Breast epithelium (tissue), 3 donors: ENCODE measurements at regions not wholly inside any gene's neighbourhood (a gene's known extent, or its start where the extent isn't known, plus 50 kb on each side); places are given as distances from the start of the nearest gene placed in this dataset.

Experiments used
- CTCF ChIP-seq, 3 donors: fragments of 450-650 bp; IDR thresholded peaks; one replicate each; pipeline ENCODE4 v1.5.1; 2016 to 2017; ENCODE audit warnings: antibody characterized with exemption in 3 of 3, mild to moderate bottlenecking in 3 of 3, moderate library complexity in 3 of 3
- POLR2A ChIP-seq: fragments of 450-650 bp; IDR thresholded peaks from one replicate; pipeline ENCODE4 v1.6.1; 2016; ENCODE audit warnings: antibody characterized with exemption, mild to moderate bottlenecking, moderate library complexity
- POLR2AphosphoS5 ChIP-seq, 3 donors: sonication (generic); formaldehyde crosslinking; IDR thresholded peaks; one replicate each; pipeline ENCODE4 v1.6.1; 2017; ENCODE audit warnings: antibody characterized with exemption in 3 of 3

GRCh38 chr9:115335439-115335838, 217.5 kb upstream of the TNC start:
- TF ChIP-seq POLR2A, result no peak
- TF ChIP-seq CTCF (IDR thresholded peaks at IDR 0.05), result no peak
- no peak for TF ChIP-seq POLR2AphosphoS5 (IDR thresholded peaks at IDR 0.05)
